ENCODE measurements at regions not wholly inside any gene's neighbourhood (a gene's known extent, or its start where the extent isn't known, plus 50 kb on each side); places are given as distances from the start of the nearest gene placed in this dataset.

DNA sequence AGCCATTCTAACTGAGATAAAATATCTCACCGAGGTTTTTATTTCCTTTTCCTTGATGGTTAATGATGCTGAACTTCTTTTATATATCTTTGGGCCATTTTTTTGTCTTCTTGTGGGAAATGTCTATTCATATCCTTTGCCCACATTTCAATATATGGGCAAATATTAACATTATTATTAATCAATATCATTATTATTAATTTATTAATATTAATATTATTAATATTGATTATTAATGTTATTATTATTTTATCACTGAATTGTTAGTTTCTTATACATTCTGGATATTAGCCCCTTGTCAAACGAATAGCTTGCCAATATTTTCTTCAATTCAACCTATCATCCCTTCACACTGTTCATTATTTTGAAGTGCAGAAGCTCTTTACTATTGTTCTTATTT lies 2203.6 kb downstream of the PCDH9 start:
- TF ChIP-seq, protein P1, sequence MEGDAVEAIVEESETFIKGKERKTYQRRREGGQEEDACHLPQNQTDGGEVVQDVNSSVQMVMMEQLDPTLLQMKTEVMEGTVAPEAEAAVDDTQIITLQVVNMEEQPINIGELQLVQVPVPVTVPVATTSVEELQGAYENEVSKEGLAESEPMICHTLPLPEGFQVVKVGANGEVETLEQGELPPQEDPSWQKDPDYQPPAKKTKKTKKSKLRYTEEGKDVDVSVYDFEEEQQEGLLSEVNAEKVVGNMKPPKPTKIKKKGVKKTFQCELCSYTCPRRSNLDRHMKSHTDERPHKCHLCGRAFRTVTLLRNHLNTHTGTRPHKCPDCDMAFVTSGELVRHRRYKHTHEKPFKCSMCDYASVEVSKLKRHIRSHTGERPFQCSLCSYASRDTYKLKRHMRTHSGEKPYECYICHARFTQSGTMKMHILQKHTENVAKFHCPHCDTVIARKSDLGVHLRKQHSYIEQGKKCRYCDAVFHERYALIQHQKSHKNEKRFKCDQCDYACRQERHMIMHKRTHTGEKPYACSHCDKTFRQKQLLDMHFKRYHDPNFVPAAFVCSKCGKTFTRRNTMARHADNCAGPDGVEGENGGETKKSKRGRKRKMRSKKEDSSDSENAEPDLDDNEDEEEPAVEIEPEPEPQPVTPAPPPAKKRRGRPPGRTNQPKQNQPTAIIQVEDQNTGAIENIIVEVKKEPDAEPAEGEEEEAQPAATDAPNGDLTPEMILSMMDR (IDR thresholded peaks at IDR 0.05) = no peak
- no peak for TF ChIP-seq ZFX (IDR thresholded peaks at IDR 0.05; ENCODE audit: borderline replicate concordance)

Data from 22Rv1 (cell line).